LNCAP (cell line): ENCODE measurements at regions not wholly inside any gene's neighbourhood (a gene's known extent, or its start where the extent isn't known, plus 50 kb on each side); places are given as distances from the start of the nearest gene placed in this dataset.

Experiments
- CTCF ChIP-seq: fragments of 450-650 bp; IDR thresholded peaks from 2 replicates; pipeline ENCODE4 v1.5.1; 2017; ENCODE audit warnings: mild to moderate bottlenecking

DNA sequence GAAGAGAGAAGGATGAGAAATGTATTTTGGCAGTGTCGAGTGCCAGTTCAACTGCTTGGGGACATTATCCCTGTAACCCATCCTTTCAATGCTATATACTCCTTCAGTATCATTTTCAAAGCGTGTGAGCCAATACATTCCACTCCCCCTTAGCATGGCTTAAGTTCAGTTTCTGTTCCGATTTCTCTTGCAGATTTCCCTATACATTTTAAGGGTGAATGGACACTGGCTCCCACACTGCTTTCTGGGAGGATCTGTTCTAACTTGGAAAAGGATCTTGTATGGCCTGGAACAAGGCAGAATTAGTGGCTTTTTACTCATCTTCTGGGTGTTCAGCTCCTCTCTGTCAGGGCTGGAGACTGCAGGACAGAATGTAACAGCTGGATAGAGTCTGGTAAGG is 333.8 kb downstream of the HAPSTR1 start:
- no peak for TF ChIP-seq CTCF

DNA sequence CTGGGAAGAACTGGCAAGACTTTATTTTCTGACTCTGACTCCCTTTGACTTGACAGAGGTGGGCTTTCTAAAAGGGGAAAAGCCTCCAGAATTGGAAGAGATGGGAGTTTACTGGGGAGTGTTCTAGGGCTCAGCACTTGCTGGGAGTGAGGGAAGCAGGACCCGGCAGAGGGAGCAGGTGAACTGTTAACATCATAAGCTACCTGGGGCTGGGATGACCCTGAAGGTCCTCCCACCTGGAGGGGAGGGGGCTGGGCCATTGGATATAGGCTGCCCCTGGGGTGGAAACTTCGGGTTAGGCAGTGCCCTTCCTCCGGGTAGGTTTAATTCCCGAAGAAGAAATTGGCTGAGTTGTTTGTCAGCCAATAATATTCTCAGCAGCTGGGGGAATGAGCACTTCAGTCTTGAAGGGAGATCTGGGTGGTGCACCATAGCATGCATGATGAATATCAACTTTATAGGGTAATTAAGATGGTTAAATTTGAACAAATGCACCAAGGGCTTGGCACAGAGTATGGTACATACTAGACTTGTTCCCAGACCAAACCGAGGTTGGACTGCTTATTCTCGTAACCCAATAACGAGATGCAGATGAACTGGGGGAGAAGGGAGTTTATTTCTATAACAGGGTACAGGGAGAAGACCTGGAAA is 337.0 kb downstream of the HAPSTR1 start:
- TF ChIP-seq CTCF, result no peak

DNA sequence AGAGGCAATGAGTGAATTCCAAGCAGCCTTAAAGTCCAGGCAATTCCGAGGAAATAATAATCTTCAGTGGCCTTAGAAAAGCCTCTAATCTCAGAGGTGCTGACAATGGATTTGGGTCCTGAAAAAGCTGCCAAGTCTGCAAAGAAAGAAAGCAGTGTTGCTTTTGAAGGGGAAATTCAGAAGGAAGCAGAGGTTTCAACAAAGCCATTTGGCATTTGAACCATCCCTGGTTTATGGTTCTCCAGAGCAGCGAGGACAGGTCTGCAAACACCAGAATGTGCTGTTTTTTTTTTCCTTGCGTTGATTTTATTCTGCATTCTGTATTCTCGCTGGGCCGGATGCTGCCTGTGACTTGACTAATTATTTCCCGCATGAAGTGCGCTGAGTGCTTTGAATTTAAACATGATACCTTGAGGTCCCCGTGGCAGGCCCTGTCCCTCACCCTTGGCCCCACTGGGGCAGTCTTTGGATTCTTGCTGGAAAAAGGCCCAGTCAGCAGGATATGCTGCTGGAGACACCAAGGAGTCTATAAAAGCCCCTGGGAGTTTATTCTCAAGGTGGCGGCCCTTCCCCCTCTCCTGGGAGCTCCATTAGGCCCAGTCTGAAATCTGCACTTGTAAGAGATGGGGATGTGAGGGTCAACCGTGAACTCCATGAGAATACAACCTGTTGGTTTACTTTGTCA is 338.3 kb downstream of the HAPSTR1 start:
- no peak for TF ChIP-seq CTCF

GRCh38 chr16:9434659-9435058 is 343.2 kb downstream of the HAPSTR1 start:
- TF ChIP-seq CTCF, result peak; percentile 47

GRCh38 chr16:9436175-9436574 is 344.7 kb downstream of the HAPSTR1 start:
- no peak for TF ChIP-seq CTCF

DNA sequence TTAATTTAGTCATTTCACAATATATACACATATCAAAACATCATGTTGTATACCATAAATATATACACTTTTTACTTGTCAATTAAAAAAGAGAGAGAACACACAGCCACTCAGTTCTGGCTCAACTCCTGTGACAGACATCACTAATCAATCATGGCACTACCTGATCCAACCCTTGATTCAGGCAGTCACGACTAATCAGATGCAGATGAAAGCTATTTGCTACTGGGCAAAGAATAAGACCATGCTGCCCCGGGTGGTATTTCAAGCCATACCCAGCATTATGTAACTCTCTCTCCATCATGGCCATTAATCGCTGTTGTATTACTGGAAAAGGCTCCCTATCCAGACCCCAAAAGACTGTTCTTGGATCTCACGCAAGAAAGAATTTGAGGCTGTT is 345.7 kb downstream of the HAPSTR1 start:
- TF ChIP-seq CTCF, result no peak

- no peak for TF ChIP-seq CTCF
Observed at GRCh38 chr16:9438991-9439390, 347.5 kb downstream of the HAPSTR1 start.
